H9 (cell line): ENCODE measurements at regions not wholly inside any gene's neighbourhood (a gene's known extent, or its start where the extent isn't known, plus 50 kb on each side); places are given as distances from the start of the nearest gene placed in this dataset.

Experiments used
- DNase-seq: peaks from one replicate; pipeline ENCODE4 v3.0.0-alpha.2; 2017
- H2AFZ ChIP-seq: one replicate; pipeline ENCODE4 v1.6.1; 2013; ENCODE audit warnings: mild to moderate bottlenecking, low read length, control low read depth, moderate library complexity
- H2AK5ac ChIP-seq: 2 replicates; pipeline ENCODE4 v1.6.1; 2013; ENCODE audit warnings: low read length, control low read depth, mixed read lengths; ENCODE audit not compliant: insufficient read length
- H2BK120ac ChIP-seq: one replicate; pipeline ENCODE4 v1.6.1; 2013; ENCODE audit warnings: low read depth, mild to moderate bottlenecking, low read length, control low read depth, inconsistent platforms; ENCODE audit not compliant: poor library complexity, severe bottlenecking
- H2BK12ac ChIP-seq: 2 replicates; pipeline ENCODE4 v1.6.1; 2013; ENCODE audit warnings: low read length, control low read depth, mixed read lengths, low read depth; ENCODE audit not compliant: insufficient read length
- H2BK15ac ChIP-seq: 2 replicates; pipeline ENCODE4 v1.6.1; 2013; ENCODE audit warnings: low read depth, low read length, control low read depth
- H2BK20ac ChIP-seq: one replicate; pipeline ENCODE4 v1.6.1; 2013; ENCODE audit warnings: low read depth, mild to moderate bottlenecking, low read length, control low read depth, inconsistent platforms; ENCODE audit not compliant: poor library complexity, severe bottlenecking
- H2BK5ac ChIP-seq: 2 replicates; pipeline ENCODE4 v1.6.1; 2013; ENCODE audit warnings: low read length, control low read depth, mixed read lengths; ENCODE audit not compliant: insufficient read length
- H3K14ac ChIP-seq: 2 replicates; pipeline ENCODE4 v1.6.1; 2013; ENCODE audit warnings: low read length, control low read depth; ENCODE audit not compliant: insufficient read depth
- H3K18ac ChIP-seq: 2 replicates; pipeline ENCODE4 v1.6.1; 2013; ENCODE audit warnings: low read depth, mild to moderate bottlenecking, mixed read lengths, low read length, control low read depth; ENCODE audit not compliant: insufficient read length
- H3K23ac ChIP-seq: 2 replicates; pipeline ENCODE4 v1.6.1; 2013; ENCODE audit warnings: low read length, control low read depth, mixed read lengths, low read depth; ENCODE audit not compliant: insufficient read length
- H3K23me2 ChIP-seq: 2 replicates; pipeline ENCODE4 v1.6.1; 2013; ENCODE audit warnings: low read depth, mild to moderate bottlenecking, mixed read lengths, low read length, control low read depth; ENCODE audit not compliant: insufficient read length, poor library complexity, severe bottlenecking
- H3K27ac ChIP-seq: 2 replicates; pipeline ENCODE4 v1.5.1; 2013; ENCODE audit warnings: low read length, control low read depth, mixed read lengths, low read depth; ENCODE audit not compliant: insufficient read length
- H3K27me3 ChIP-seq: 2 replicates; pipeline ENCODE4 v1.6.1; 2013; ENCODE audit warnings: low read length, control low read depth, inconsistent platforms; ENCODE audit not compliant: insufficient read depth
- H3K4ac ChIP-seq: 2 replicates; pipeline ENCODE4 v1.6.1; 2013; ENCODE audit warnings: low read depth, mild to moderate bottlenecking, control low read depth, inconsistent platforms, low read length, moderate library complexity
- H3K4me1 ChIP-seq: 2 replicates; pipeline ENCODE4 v1.6.1; 2013; ENCODE audit warnings: low read length, control low read depth, inconsistent platforms; ENCODE audit not compliant: insufficient read depth
- H3K4me2 ChIP-seq: 2 replicates; pipeline ENCODE4 v1.6.1; 2013; ENCODE audit warnings: low read length, control low read depth, mixed read lengths; ENCODE audit not compliant: insufficient read length, insufficient read depth
- H3K56ac ChIP-seq: 2 replicates; pipeline ENCODE4 v1.6.1; 2013; ENCODE audit warnings: low read depth, mild to moderate bottlenecking, mixed read lengths, low read length, control low read depth; ENCODE audit not compliant: insufficient read length
- H3K79me1 ChIP-seq: 2 replicates; pipeline ENCODE4 v1.6.1; 2013; ENCODE audit warnings: low read depth, mild to moderate bottlenecking, moderate library complexity, low read length, control low read depth, inconsistent platforms; ENCODE audit not compliant: insufficient read depth, poor library complexity, severe bottlenecking
- H3K79me2 ChIP-seq: 2 replicates; pipeline ENCODE4 v1.6.1; 2013; ENCODE audit warnings: low read length, control low read depth, inconsistent platforms; ENCODE audit not compliant: insufficient read depth
- H3K9ac ChIP-seq: 2 replicates; pipeline ENCODE4 v1.6.1; 2013; ENCODE audit warnings: low read length, control low read depth, mixed read lengths; ENCODE audit not compliant: insufficient read length; ENCODE audit errors: extremely low read depth
- H3K9me3 ChIP-seq: one replicate; pipeline ENCODE4 v1.6.1; 2013; ENCODE audit warnings: low read depth, low read length, inconsistent platforms; ENCODE audit not compliant: control insufficient read depth
- H3T11ph ChIP-seq: one replicate; pipeline ENCODE4 v1.6.1; 2013; ENCODE audit warnings: mild to moderate bottlenecking, low read length, control low read depth, inconsistent platforms
- H4K20me1 ChIP-seq: one replicate; pipeline ENCODE4 v1.6.1; 2013; ENCODE audit not compliant: control insufficient read depth, insufficient read length, insufficient read depth
- H4K5ac ChIP-seq: 2 replicates; pipeline ENCODE4 v1.6.1; 2013; ENCODE audit warnings: low read depth, mild to moderate bottlenecking, mixed read lengths, low read length, control low read depth; ENCODE audit not compliant: insufficient read length
- H4K8ac ChIP-seq: replicated peaks from 2 replicates; pipeline ENCODE4 v1.6.1; 2013; ENCODE audit warnings: low read length, control low read depth, mixed read lengths, low read depth; ENCODE audit not compliant: insufficient read length
- H4K91ac ChIP-seq: 2 replicates; pipeline ENCODE4 v1.6.1; 2013; ENCODE audit warnings: low read depth, mild to moderate bottlenecking, moderate library complexity, mixed read lengths, low read length, control low read depth; ENCODE audit not compliant: insufficient read length
- H3K27ac Mint-ChIP-seq, 3 experiments: 2 replicates in 2 of 3; 3 replicates in 1 of 3; pipeline ENCODE4 v1.8.0; 2020 to 2021; ENCODE audit warnings: mixed read lengths in 3 of 3, mild to moderate bottlenecking in 1 of 3, moderate library complexity in 1 of 3
- H3K27me3 Mint-ChIP-seq: 2 replicates; pipeline ENCODE4 v1.8.0; 2021; ENCODE audit warnings: low read depth, mild to moderate bottlenecking, moderate library complexity, mixed read lengths
- H3K36me3 Mint-ChIP-seq, 3 experiments: 2 replicates in 2 of 3; 3 replicates in 1 of 3; pipeline ENCODE4 v1.8.0; 2020 to 2021; ENCODE audit warnings: low read depth in 3 of 3, mixed read lengths in 3 of 3; ENCODE audit not compliant: insufficient read depth in 1 of 3
- H3K4me1 Mint-ChIP-seq, 2 experiments: 2 replicates each; pipeline ENCODE4 v1.8.0; 2020; ENCODE audit warnings: mixed read lengths in 2 of 2
- H3K4me3 Mint-ChIP-seq, 2 experiments: 2 replicates in 1 of 2; 3 replicates in 1 of 2; pipeline ENCODE4 v1.8.0; 2020 to 2021; ENCODE audit warnings: mild to moderate bottlenecking in 2 of 2, mixed read lengths in 2 of 2, moderate library complexity in 1 of 2
- H3K9me3 Mint-ChIP-seq, 2 experiments: 2 replicates in 1 of 2; 3 replicates in 1 of 2; pipeline ENCODE4 v1.8.0; 2020; ENCODE audit warnings: mild to moderate bottlenecking in 2 of 2, mixed read lengths in 2 of 2, moderate library complexity in 1 of 2
- WGBS: extraction: QIAGEN DNeasy Blood & Tissue Kit; methylation state at CpG from one replicate; pipeline ENCODE4 v1.1.7; 2013; ENCODE audit warnings: missing lambda C conversion rate, low lambda C conversion rate, mixed read lengths; ENCODE audit not compliant: insufficient read length; ENCODE audit errors: extremely low coverage; 5-methylcytosine and 5-hydroxymethylcytosine counted together
- TF ChIP-seq, protein P1 (sequence below): fragments of 200-600 bp; sonication (generic); conservative IDR thresholded peaks from 3 replicates; pipeline ENCODE4 v1.8.0; 2021; ENCODE audit warnings: antibody characterized with exemption, mild to moderate bottlenecking

DNA sequence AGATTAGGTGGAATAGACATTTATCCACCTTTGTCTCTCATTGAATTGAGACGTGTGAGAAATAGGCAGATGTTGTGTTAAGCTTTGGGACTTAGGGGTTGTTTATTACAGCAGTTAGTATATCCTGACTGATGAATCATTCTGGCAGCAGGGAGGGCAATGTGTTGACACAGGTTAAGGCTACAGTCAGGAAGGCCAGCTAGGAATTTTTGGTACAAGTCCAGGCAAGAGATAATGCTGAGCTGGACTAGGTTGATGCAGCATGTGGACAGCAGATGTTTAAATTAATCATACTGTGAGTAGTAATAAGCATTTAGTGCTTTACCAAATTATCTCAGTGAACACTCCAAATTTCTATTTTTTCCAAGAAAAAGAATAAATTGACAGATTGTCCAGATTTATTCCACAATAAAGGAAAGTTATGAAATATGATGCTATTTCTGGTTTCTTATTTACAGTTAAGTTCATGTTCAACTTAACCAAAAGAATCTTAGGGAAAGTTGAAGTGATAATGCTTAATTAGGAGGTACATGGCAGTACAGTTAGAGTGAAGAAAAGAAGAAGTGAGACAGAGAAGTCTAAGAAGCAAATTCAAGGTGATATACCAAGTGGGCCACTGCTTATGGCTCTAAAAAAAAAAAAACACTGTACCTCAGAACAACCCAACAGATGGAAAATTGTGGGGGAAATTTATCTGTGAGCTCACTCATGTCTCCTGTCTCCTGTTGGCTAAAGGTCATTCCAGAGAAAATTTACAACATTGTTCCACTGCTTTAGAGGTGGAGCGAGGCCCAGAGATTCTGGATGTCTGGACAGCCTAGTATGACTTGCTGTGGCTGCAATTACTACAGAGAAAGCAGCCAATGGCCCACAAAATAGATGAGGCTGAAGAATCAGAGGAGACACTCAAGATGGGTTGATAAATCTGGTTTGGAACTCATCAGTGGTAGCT, 102.7 kb upstream of the C21orf91 start:
- no peaks in the 10 kb centered on the region for H4K20me1 ChIP-seq
- WGBS: no CpG with 5 or more reads among the region's 2 CpGs
- no peak overlapping the region for H3K4me3 Mint-ChIP-seq
- no peak overlapping the region for H2BK12ac ChIP-seq
- H2BK120ac ChIP-seq: no peak overlapping the region
- H3K27ac ChIP-seq: no peak overlapping the region
- no peak overlapping the region for H3T11ph ChIP-seq
- H3K79me1 ChIP-seq: no peaks in the 10 kb centered on the region
- TF ChIP-seq, protein P1, sequence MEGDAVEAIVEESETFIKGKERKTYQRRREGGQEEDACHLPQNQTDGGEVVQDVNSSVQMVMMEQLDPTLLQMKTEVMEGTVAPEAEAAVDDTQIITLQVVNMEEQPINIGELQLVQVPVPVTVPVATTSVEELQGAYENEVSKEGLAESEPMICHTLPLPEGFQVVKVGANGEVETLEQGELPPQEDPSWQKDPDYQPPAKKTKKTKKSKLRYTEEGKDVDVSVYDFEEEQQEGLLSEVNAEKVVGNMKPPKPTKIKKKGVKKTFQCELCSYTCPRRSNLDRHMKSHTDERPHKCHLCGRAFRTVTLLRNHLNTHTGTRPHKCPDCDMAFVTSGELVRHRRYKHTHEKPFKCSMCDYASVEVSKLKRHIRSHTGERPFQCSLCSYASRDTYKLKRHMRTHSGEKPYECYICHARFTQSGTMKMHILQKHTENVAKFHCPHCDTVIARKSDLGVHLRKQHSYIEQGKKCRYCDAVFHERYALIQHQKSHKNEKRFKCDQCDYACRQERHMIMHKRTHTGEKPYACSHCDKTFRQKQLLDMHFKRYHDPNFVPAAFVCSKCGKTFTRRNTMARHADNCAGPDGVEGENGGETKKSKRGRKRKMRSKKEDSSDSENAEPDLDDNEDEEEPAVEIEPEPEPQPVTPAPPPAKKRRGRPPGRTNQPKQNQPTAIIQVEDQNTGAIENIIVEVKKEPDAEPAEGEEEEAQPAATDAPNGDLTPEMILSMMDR: no peak
- no peak overlapping the region for H2BK20ac ChIP-seq
- no peak overlapping the region for H3K9ac ChIP-seq
- no peak overlapping the region for H2AFZ ChIP-seq
- H3K4me2 ChIP-seq: no peak overlapping the region
- H3K27me3 Mint-ChIP-seq: no peaks in the 10 kb centered on the region; the same call in 1 of the 2 replicates
- no peak overlapping the region for H3K18ac ChIP-seq
- H3K4ac ChIP-seq: no peak overlapping the region
- no peak for DNase-seq
- H3K9me3 Mint-ChIP-seq: peaks cover 41 to 47% of the 10 kb centered on the region in 2 experiments
- H3K36me3 Mint-ChIP-seq: peaks cover 42 to 53% (median 48%) of the 10 kb centered on the region in 3 experiments
- H2BK5ac ChIP-seq: no peak overlapping the region
- no peak overlapping the region for H3K27ac Mint-ChIP-seq
- H3K23me2 ChIP-seq: no peaks in the 10 kb centered on the region
- H2BK15ac ChIP-seq: no peak overlapping the region
- no peak overlapping the region for H4K91ac ChIP-seq
- no peak overlapping the region for H3K23ac ChIP-seq
- peaks cover 22 to 23% of the 10 kb centered on the region in 2 experiments for H3K4me1 Mint-ChIP-seq
- no peaks in the 10 kb centered on the region for H3K4me1 ChIP-seq
- H2AK5ac ChIP-seq: no peak overlapping the region
- H4K5ac ChIP-seq: no peak overlapping the region
- H3K56ac ChIP-seq: no peak overlapping the region
- no peak overlapping the region for H4K8ac ChIP-seq
- H3K27me3 ChIP-seq: no peaks in the 10 kb centered on the region
- no peak overlapping the region for H3K14ac ChIP-seq
- no peaks in the 10 kb centered on the region for H3K79me2 ChIP-seq
- no peaks in the 10 kb centered on the region for H3K9me3 ChIP-seq
